Neural progenitor cell (in vitro differentiated cells): ENCODE measurements at regions not wholly inside any gene's neighbourhood (a gene's known extent, or its start where the extent isn't known, plus 50 kb on each side); places are given as distances from the start of the nearest gene placed in this dataset.

Source experiments
- DNase-seq: peaks from one replicate; pipeline ENCODE4 v3.0.0-alpha.2; 2016; ENCODE audit warnings: low spot score
- H2AFZ ChIP-seq: fragments of 200-600 bp; sonication (generic); replicated peaks from 2 replicates; pipeline ENCODE4 v1.6.1; 2016; ENCODE audit warnings: antibody characterized with exemption
- H3F3A ChIP-seq: fragments of 200-600 bp; sonication (generic); 2 replicates; pipeline ENCODE4 v1.6.1; 2016; ENCODE audit warnings: antibody characterized with exemption, low read depth
- H3K27ac ChIP-seq: fragments of 200-600 bp; sonication (generic); 2 replicates; pipeline ENCODE4 v1.5.1; 2016; ENCODE audit warnings: mild to moderate bottlenecking
- H3K27me3 ChIP-seq: fragments of 200-600 bp; sonication (generic); 2 replicates; pipeline ENCODE4 v1.6.1; 2016; ENCODE audit warnings: mild to moderate bottlenecking, moderate library complexity
- H3K36me3 ChIP-seq: fragments of 200-600 bp; sonication (generic); 2 replicates; pipeline ENCODE4 v1.5.1; 2016
- H3K4me1 ChIP-seq: fragments of 200-600 bp; sonication (generic); 2 replicates; pipeline ENCODE4 v1.6.1; 2016; ENCODE audit warnings: mixed run types
- H3K4me2 ChIP-seq: fragments of 200-600 bp; sonication (generic); 2 replicates; pipeline ENCODE4 v1.6.1; 2016
- H3K4me3 ChIP-seq: fragments of 200-600 bp; sonication (generic); 2 replicates; pipeline ENCODE4 v1.5.1; 2016
- H3K79me2 ChIP-seq: fragments of 200-600 bp; sonication (generic); 2 replicates; pipeline ENCODE4 v1.6.1; 2016; ENCODE audit warnings: low read depth
- H3K9ac ChIP-seq: fragments of 200-600 bp; sonication (generic); 2 replicates; pipeline ENCODE4 v1.6.1; 2016
- H3K9me3 ChIP-seq: fragments of 200-600 bp; sonication (generic); 2 replicates; pipeline ENCODE4 v1.5.1; 2016; ENCODE audit warnings: low read depth
- H4K20me1 ChIP-seq: fragments of 200-600 bp; sonication (generic); 2 replicates; pipeline ENCODE4 v1.6.1; 2016; ENCODE audit warnings: low read depth
- H3K27ac Mint-ChIP-seq: 3 replicates; pipeline ENCODE4 v1.8.0; 2021; ENCODE audit warnings: mixed read lengths
- H3K27me3 Mint-ChIP-seq: 2 replicates; pipeline ENCODE4 v1.8.0; 2022; ENCODE audit warnings: low read depth, mild to moderate bottlenecking, inconsistent platforms, moderate library complexity, mixed read lengths; ENCODE audit not compliant: insufficient read depth
- H3K36me3 Mint-ChIP-seq: 3 replicates; pipeline ENCODE4 v1.8.0; 2021; ENCODE audit warnings: mixed read lengths
- H3K4me1 Mint-ChIP-seq: 3 replicates; pipeline ENCODE4 v1.8.0; 2021; ENCODE audit warnings: mixed read lengths
- H3K4me3 Mint-ChIP-seq: 3 replicates; pipeline ENCODE4 v1.8.0; 2021; ENCODE audit warnings: mild to moderate bottlenecking, moderate library complexity, mixed read lengths
- H3K9me3 Mint-ChIP-seq: 3 replicates; pipeline ENCODE4 v1.8.0; 2020; ENCODE audit warnings: mixed read lengths
- EZH2 ChIP-seq: fragments of 200-600 bp; sonication (generic); IDR thresholded peaks from 2 replicates; pipeline ENCODE4 v1.6.1; 2017; ENCODE audit warnings: antibody characterized with exemption, mild to moderate bottlenecking, moderate library complexity
- EZH2phosphoT487 ChIP-seq: fragments of 200-600 bp; sonication (generic); IDR thresholded peaks from 2 replicates; pipeline ENCODE4 v1.6.1; 2017; ENCODE audit warnings: antibody characterized with exemption
- TF ChIP-seq, protein P1 (sequence below): fragments of 200-600 bp; sonication (generic); IDR thresholded peaks from 2 replicates; pipeline ENCODE4 v1.5.1; 2017; ENCODE audit warnings: antibody characterized with exemption, mild to moderate bottlenecking

DNA sequence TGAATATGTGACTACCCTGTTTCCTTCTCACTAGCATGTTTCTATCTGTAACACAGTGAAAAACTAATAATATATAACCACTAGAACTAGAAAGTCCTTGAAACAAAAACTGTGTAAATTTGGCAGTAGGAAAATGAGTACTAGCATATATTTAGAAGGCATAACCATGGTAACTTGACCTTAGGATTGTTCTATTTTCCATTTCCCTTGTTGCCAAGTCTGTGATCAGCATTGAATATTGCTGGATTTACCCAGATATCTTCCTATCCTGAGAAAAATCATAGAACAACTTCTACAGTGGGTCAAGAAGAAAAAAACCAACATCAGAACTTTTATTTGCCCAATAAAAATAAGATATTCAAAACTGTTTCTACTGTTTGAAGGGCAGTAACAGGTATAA, 563.9 kb upstream of the NRXN1 start:
- peaks cover 4% of the 10 kb centered on the region for H3K4me1 Mint-ChIP-seq
- no peak for TF ChIP-seq EZH2phosphoT487
- no peak for TF ChIP-seq EZH2
- TF ChIP-seq, protein P1, sequence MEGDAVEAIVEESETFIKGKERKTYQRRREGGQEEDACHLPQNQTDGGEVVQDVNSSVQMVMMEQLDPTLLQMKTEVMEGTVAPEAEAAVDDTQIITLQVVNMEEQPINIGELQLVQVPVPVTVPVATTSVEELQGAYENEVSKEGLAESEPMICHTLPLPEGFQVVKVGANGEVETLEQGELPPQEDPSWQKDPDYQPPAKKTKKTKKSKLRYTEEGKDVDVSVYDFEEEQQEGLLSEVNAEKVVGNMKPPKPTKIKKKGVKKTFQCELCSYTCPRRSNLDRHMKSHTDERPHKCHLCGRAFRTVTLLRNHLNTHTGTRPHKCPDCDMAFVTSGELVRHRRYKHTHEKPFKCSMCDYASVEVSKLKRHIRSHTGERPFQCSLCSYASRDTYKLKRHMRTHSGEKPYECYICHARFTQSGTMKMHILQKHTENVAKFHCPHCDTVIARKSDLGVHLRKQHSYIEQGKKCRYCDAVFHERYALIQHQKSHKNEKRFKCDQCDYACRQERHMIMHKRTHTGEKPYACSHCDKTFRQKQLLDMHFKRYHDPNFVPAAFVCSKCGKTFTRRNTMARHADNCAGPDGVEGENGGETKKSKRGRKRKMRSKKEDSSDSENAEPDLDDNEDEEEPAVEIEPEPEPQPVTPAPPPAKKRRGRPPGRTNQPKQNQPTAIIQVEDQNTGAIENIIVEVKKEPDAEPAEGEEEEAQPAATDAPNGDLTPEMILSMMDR, result no peak
- no peaks in the 10 kb centered on the region for H3K79me2 ChIP-seq
- H3K4me3 ChIP-seq, result no peak overlapping the region
- no peaks in the 10 kb centered on the region for H3K27me3 ChIP-seq
- no peaks in the 10 kb centered on the region for H3K4me1 ChIP-seq
- H3K9me3 Mint-ChIP-seq, result no peaks in the 10 kb centered on the region
- H3K36me3 ChIP-seq, result no peaks in the 10 kb centered on the region
- H3K9me3 ChIP-seq, result no peaks in the 10 kb centered on the region
- H3K9ac ChIP-seq, result no peak overlapping the region
- DNase-seq, result no peak
- no peak overlapping the region for H3K4me2 ChIP-seq
- no peak overlapping the region for H3K27ac Mint-ChIP-seq
- no peak overlapping the region for H3K4me3 Mint-ChIP-seq
- H3K27me3 Mint-ChIP-seq, result peaks cover 3% of the 10 kb centered on the region
- no peak overlapping the region for H3K27ac ChIP-seq
- H3K36me3 Mint-ChIP-seq, result no peaks in the 10 kb centered on the region
- H3F3A ChIP-seq, result no peaks in the 10 kb centered on the region
- H4K20me1 ChIP-seq, result no peaks in the 10 kb centered on the region
- no peak overlapping the region for H2AFZ ChIP-seq

- H2AFZ ChIP-seq, result no peak overlapping the region
- H3K27me3 ChIP-seq, result no peaks in the 10 kb centered on the region
- H3K36me3 Mint-ChIP-seq, result no peaks in the 10 kb centered on the region
- H3K9me3 Mint-ChIP-seq, result no peaks in the 10 kb centered on the region
- no peaks in the 10 kb centered on the region for H3K9me3 ChIP-seq
- TF ChIP-seq EZH2phosphoT487 (no peak), EZH2 (no peak)
- TF ChIP-seq, protein P1, result no peak
- H3K36me3 ChIP-seq, result no peaks in the 10 kb centered on the region
- no peak overlapping the region for H3K27ac ChIP-seq
- no peaks in the 10 kb centered on the region for H4K20me1 ChIP-seq
- no peak overlapping the region for H3K9ac ChIP-seq
- H3F3A ChIP-seq, result no peaks in the 10 kb centered on the region
- H3K4me3 ChIP-seq, result no peak overlapping the region
- H3K27me3 Mint-ChIP-seq, result no peaks in the 10 kb centered on the region
- no peak overlapping the region for H3K27ac Mint-ChIP-seq
- no peaks in the 10 kb centered on the region for H3K79me2 ChIP-seq
- DNase-seq, result peak; percentile 6
- no peaks in the 10 kb centered on the region for H3K4me1 Mint-ChIP-seq
- H3K4me3 Mint-ChIP-seq, result no peak overlapping the region
- no peaks in the 10 kb centered on the region for H3K4me1 ChIP-seq
- no peak overlapping the region for H3K4me2 ChIP-seq
These were observed 549.8 kb upstream of the NRXN1 start for GRCh38 chr2:51581636-51582267.

DNA sequence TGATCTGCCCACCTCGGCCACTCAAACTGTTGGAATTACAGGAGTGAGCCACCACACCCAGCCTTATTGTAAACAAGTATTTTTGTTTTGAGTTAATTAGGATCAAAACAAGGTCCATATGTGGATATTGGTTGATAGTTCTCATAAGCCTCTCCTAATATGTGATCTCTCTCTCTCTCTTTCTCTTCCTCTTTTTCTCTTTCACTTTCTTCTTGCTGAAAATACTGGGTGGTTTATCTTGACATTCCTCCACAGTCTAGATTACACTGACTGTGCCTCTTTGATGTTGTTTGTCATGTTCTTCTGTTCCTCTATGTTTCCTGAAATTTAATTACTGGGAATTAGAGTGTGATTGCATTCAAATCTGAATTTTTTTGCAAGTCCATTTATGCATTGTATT, 547.5 kb upstream of the NRXN1 start:
- no peak overlapping the region for H2AFZ ChIP-seq
- no peaks in the 10 kb centered on the region for H3K9me3 Mint-ChIP-seq
- no peaks in the 10 kb centered on the region for H3F3A ChIP-seq
- no peaks in the 10 kb centered on the region for H4K20me1 ChIP-seq
- H3K27me3 Mint-ChIP-seq, result no peaks in the 10 kb centered on the region
- H3K4me3 Mint-ChIP-seq, result no peak overlapping the region
- no peaks in the 10 kb centered on the region for H3K36me3 ChIP-seq
- no peak for TF ChIP-seq EZH2phosphoT487
- H3K27ac Mint-ChIP-seq, result no peak overlapping the region
- H3K9me3 ChIP-seq, result no peaks in the 10 kb centered on the region
- DNase-seq, result no peak
- H3K4me2 ChIP-seq, result no peak overlapping the region
- H3K27me3 ChIP-seq, result no peaks in the 10 kb centered on the region
- H3K4me1 ChIP-seq, result no peaks in the 10 kb centered on the region
- H3K9ac ChIP-seq, result no peak overlapping the region
- H3K36me3 Mint-ChIP-seq, result no peaks in the 10 kb centered on the region
- H3K79me2 ChIP-seq, result no peaks in the 10 kb centered on the region
- H3K27ac ChIP-seq, result no peak overlapping the region
- H3K4me3 ChIP-seq, result no peak overlapping the region
- no peaks in the 10 kb centered on the region for H3K4me1 Mint-ChIP-seq

DNA sequence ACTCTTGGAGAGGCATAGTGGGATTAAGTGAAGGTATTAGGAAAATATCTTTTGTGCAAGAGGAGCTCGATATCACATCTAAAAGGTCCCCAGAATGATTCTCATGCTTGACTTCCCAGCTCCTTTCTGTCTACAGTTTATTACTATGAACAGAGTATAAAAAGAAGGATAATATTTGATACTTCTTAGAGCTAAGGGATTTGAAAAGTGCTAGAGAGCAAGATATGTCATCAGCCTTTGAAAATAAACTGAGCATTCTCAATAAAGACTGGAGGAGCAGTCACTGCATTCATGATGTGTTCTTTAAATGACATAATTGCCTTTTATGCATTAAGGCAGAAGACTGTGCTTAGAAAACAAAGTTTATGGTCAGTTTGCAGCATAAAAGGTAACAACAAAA, 543.2 kb upstream of the NRXN1 start:
- H4K20me1 ChIP-seq, result no peaks in the 10 kb centered on the region
- Mint-ChIP-seq H3K27ac (no peak overlapping the region), H3K4me1 (no peaks in the 10 kb centered on the region), H3K9me3 (no peaks in the 10 kb centered on the region), H3K36me3 (no peaks in the 10 kb centered on the region), H3K27me3 (no peaks in the 10 kb centered on the region), H3K4me3 (no peak overlapping the region)
- no peaks in the 10 kb centered on the region for H3K36me3 ChIP-seq
- no peaks in the 10 kb centered on the region for H3K4me1 ChIP-seq
- no peaks in the 10 kb centered on the region for H3F3A ChIP-seq
- TF ChIP-seq EZH2phosphoT487 (no peak), EZH2 (no peak)
- TF ChIP-seq, protein P1, result no peak
- H3K4me3 ChIP-seq, result no peak overlapping the region
- no peak overlapping the region for H3K9ac ChIP-seq
- no peak overlapping the region for H3K4me2 ChIP-seq
- H3K27ac ChIP-seq, result no peak overlapping the region
- H3K27me3 ChIP-seq, result no peaks in the 10 kb centered on the region
- H2AFZ ChIP-seq, result no peak overlapping the region
- DNase-seq, result no peak
- no peaks in the 10 kb centered on the region for H3K79me2 ChIP-seq
- H3K9me3 ChIP-seq, result no peaks in the 10 kb centered on the region
